GM19395 (cell line): ENCODE measurements at regions not wholly inside any gene's neighbourhood (a gene's known extent, or its start where the extent isn't known, plus 50 kb on each side); places are given as distances from the start of the nearest gene placed in this dataset.
"Not testable (repeated sequence)": the region's sequence is repeated elsewhere in the genome, so short reads cannot be mapped to it uniquely, and the experiment has no call there.

Source experiments
- ATAC-seq: cut with Tn5 transposase; IDR thresholded peaks from one replicate; pipeline ENCODE4 v1.9.1; 2021; ENCODE audit warnings: mild to moderate bottlenecking, moderate library complexity; ENCODE audit not compliant: unreplicated experiment

- ATAC-seq, result no peak
These were observed 173.4 kb downstream of the BMP7 start for GRCh38 chr20:57092900-57093530.

GRCh38 chr20:57093766-57094165, 172.7 kb downstream of the BMP7 start:
- ATAC-seq, result no peak

- ATAC-seq, result no peak
These were observed 172.1 kb downstream of the BMP7 start for GRCh38 chr20:57094252-57094891.

GRCh38 chr20:57094991-57095390, 171.4 kb downstream of the BMP7 start:
- ATAC-seq, result no peak

- no peak for ATAC-seq
These were observed 171.0 kb downstream of the BMP7 start for GRCh38 chr20:57095426-57095825.

- no peak for ATAC-seq
These were observed 169.1 kb downstream of the BMP7 start for GRCh38 chr20:57097245-57097915.

GRCh38 chr20:57102160-57102559, 164.3 kb downstream of the BMP7 start:
- ATAC-seq, result no peak

- ATAC-seq, result no peak
These were observed 163.9 kb downstream of the BMP7 start for GRCh38 chr20:57102566-57102965.

- ATAC-seq, result no peak
These were observed 163.2 kb downstream of the BMP7 start for GRCh38 chr20:57103146-57103800.

GRCh38 chr20:57104113-57104512, 162.3 kb downstream of the BMP7 start:
- ATAC-seq, result no peak

GRCh38 chr20:57104651-57105204, 161.7 kb downstream of the BMP7 start:
- ATAC-seq, result no peak

- ATAC-seq, result no peak
These were observed 160.3 kb downstream of the BMP7 start for GRCh38 chr20:57106030-57106682.

- no peak for ATAC-seq
These were observed 159.7 kb downstream of the BMP7 start for GRCh38 chr20:57106692-57107091.

- ATAC-seq, result no peak
These were observed 159.2 kb downstream of the BMP7 start for GRCh38 chr20:57107208-57107607.

- ATAC-seq, result no peak
These were observed 158.2 kb downstream of the BMP7 start for GRCh38 chr20:57108218-57108617.

- no peak for ATAC-seq
These were observed 157.5 kb downstream of the BMP7 start for GRCh38 chr20:57108742-57109570.

- no peak for ATAC-seq
These were observed 156.9 kb downstream of the BMP7 start for GRCh38 chr20:57109571-57109953.

- not testable (repeated sequence) for ATAC-seq
These were observed 156.1 kb downstream of the BMP7 start for GRCh38 chr20:57110121-57111027.

- ATAC-seq, result no peak
These were observed 155.4 kb downstream of the BMP7 start for GRCh38 chr20:57111028-57111373.
